Bronchial epithelial cell (primary cell): ENCODE measurements at regions not wholly inside any gene's neighbourhood (a gene's known extent, or its start where the extent isn't known, plus 50 kb on each side); places are given as distances from the start of the nearest gene placed in this dataset.

Experiments used
- DNase-seq: peaks from one replicate; pipeline ENCODE4 v3.0.0-alpha.2; 2010; ENCODE audit warnings: low read depth
- FAIRE-seq: peaks from 2 replicates; lab custom pipeline; 2011; peaks lifted over from hg19 to GRCh38; lab: Jason Lieb, UNC
- H3K27me3 ChIP-seq: 2 replicates; pipeline ENCODE4 v1.5.1; 2011; ENCODE audit warnings: low read length; ENCODE audit not compliant: control insufficient read depth, insufficient read depth
- H3K36me3 ChIP-seq: 2 replicates; pipeline ENCODE4 v1.5.1; 2011; ENCODE audit warnings: low read length; ENCODE audit not compliant: control insufficient read depth, insufficient read depth
- H3K4me3 ChIP-seq: 2 replicates; pipeline ENCODE4 v1.5.1; 2011; ENCODE audit warnings: mild to moderate bottlenecking, low read depth, low read length, control low read depth
- CTCF ChIP-seq: IDR thresholded peaks from 2 replicates; pipeline ENCODE4 v1.5.1; 2011; ENCODE audit warnings: mild to moderate bottlenecking, moderate library complexity, low read length, control low read depth, inconsistent platforms; ENCODE audit not compliant: insufficient read depth, severe bottlenecking

DNA sequence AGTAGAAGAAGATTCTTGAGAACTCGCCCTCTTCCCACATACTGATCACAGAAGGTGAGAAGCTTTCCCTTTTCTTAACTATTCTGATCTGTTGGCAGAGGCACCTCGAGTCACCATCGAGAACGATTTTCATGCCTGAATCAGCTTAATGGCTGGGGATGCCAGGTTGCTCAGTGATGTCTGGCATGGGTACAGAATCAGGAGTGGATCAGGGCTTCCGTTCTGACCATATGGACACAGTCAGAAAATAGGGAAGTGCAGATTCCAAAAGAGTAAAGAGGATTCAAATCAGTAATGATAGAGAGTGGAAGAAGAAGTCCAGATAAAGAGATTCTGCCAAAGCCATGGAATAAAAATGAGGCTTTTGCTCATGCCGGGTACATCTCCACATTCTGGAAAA, 52.0 kb upstream of the GRB10 start:
- FAIRE-seq (no peak), DNase-seq (no peak)
- no peaks in the 10 kb centered on the region for H3K36me3 ChIP-seq
- no peak for TF ChIP-seq CTCF
- H3K27me3 ChIP-seq: peaks cover 2% of the 10 kb centered on the region
- H3K4me3 ChIP-seq: no peak overlapping the region

DNA sequence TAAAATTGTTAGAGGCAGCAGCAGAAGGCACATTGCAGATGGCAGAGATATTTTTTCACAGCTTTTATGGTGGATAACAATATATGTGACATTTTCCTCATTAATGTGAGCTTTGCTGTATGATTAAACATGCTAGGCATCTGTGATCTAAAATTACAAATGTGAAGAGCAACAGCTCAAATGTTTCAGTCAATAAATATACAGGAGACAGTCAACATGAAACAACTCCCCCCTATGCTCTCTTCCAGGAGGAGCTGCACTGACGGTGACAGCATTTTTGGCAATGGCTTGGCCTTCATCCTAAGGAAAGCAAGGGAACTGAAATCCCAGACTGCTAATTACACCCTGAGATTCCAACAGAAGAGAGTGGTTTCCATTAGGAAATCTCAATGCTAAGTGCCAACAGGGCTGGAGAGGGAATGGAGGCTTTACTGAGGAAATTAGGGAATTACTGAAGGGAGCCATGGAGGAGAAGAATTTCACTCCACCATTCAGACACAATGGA, 51.4 kb upstream of the GRB10 start:
- no peak for TF ChIP-seq CTCF
- peaks cover 2% of the 10 kb centered on the region for H3K27me3 ChIP-seq

DNA sequence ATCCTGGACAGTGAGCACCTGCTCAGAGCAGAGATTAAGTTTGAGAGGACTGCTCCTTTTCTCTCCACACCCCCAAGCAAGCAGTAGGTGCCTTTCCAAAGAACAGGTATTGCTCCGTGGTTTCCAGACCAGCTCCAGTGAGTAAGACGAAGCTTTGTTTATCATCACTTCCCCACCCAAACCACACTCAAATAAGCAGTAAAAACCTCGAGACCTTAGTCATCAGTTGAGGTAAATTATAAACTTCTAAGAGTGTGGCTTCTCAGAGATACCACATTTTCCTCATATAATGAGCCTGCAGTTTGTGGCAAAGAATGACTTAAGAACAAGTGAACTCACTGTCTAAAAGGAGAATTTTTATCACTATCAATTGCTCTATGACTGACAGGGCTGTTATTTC, 50.0 kb upstream of the GRB10 start:
- DNase-seq: peak; percentile 94
- H3K4me3 ChIP-seq: no peak overlapping the region
- no peaks in the 10 kb centered on the region for H3K36me3 ChIP-seq
- H3K27me3 ChIP-seq: peaks cover 2% of the 10 kb centered on the region
- TF ChIP-seq CTCF: no peak
- peak; percentile 89 for FAIRE-seq

More for the DNA sequence above, 51.4 kb upstream of the GRB10 start:
- no peak for DNase-seq
- H3K4me3 ChIP-seq: no peak overlapping the region
- no peak for FAIRE-seq
- no peaks in the 10 kb centered on the region for H3K36me3 ChIP-seq
